HepG2 (cell line): ENCODE measurements at regions not wholly inside any gene's neighbourhood (a gene's known extent, or its start where the extent isn't known, plus 50 kb on each side); places are given as distances from the start of the nearest gene placed in this dataset.

Experiments used
- ARNTL ChIP-seq: sonication (generic); formaldehyde crosslinking; IDR thresholded peaks from 2 replicates; pipeline ENCODE4 v1.4.0; 2020; ENCODE audit warnings: mild to moderate bottlenecking, missing genetic modification reagents
- CTCF ChIP-seq: sonication (generic); formaldehyde crosslinking; IDR thresholded peaks from 2 replicates; pipeline ENCODE4 v1.5.0; 2020; ENCODE audit warnings: mild to moderate bottlenecking, missing genetic modification reagents, moderate library complexity
- MYC ChIP-seq: sonication (generic); formaldehyde crosslinking; IDR thresholded peaks from 2 replicates; pipeline ENCODE4 v1.9.0; 2021; ENCODE audit warnings: missing genetic modification reagents, borderline replicate concordance
- NR2F1 ChIP-seq, 2 experiments: fragments of 450-650 bp in 1 of 2; formaldehyde crosslinking in 1 of 2; IDR thresholded peaks; 2 replicates each; pipeline versions ENCODE4 v1.5.0 to v1.6.1; 2016 to 2020; ENCODE audit warnings: mild to moderate bottlenecking in 1 of 2, missing compliant biosample characterization in 1 of 2, missing genetic modification reagents in 1 of 2, moderate library complexity in 1 of 2
- RAD21 ChIP-seq: fragments of 450-650 bp; formaldehyde crosslinking; IDR thresholded peaks from 2 replicates; pipeline ENCODE4 v1.5.0; 2020; ENCODE audit warnings: mild to moderate bottlenecking
- RARA ChIP-seq: IDR thresholded peaks from 2 replicates; pipeline ENCODE4 v1.6.1; 2016; ENCODE audit warnings: missing genetic modification reagents, missing compliant biosample characterization
- RFX5 ChIP-seq: IDR thresholded peaks from 2 replicates; pipeline ENCODE4 v1.6.1; 2011; ENCODE audit warnings: low read depth, low read length, improper control_type of control experiment
- ZBTB20 ChIP-seq: sonication (generic); formaldehyde crosslinking; IDR thresholded peaks from 2 replicates; pipeline ENCODE4 v1.8.1; 2023; ENCODE audit warnings: missing genetic modification reagents, low read depth, mild to moderate bottlenecking, borderline replicate concordance
- ZBTB33 ChIP-seq: sonication (generic); formaldehyde crosslinking; IDR thresholded peaks from 2 replicates; pipeline ENCODE4 v1.4.0; 2020; ENCODE audit warnings: missing genetic modification reagents
- ZFX ChIP-seq: sonication (generic); formaldehyde crosslinking; IDR thresholded peaks from 2 replicates; pipeline ENCODE4 v1.4.0; 2020; ENCODE audit warnings: mild to moderate bottlenecking, low read depth, missing genetic modification reagents, moderate library complexity
- ZNF30 ChIP-seq: sonication (generic); formaldehyde crosslinking; IDR thresholded peaks from 2 replicates; pipeline ENCODE4 v1.5.0; 2020; ENCODE audit warnings: mild to moderate bottlenecking, missing genetic modification reagents
- ZNF33B ChIP-seq: sonication (generic); formaldehyde crosslinking; IDR thresholded peaks from 2 replicates; pipeline ENCODE4 v1.5.1; 2020; ENCODE audit warnings: mild to moderate bottlenecking, missing genetic modification reagents
- ZNF549 ChIP-seq: sonication (generic); formaldehyde crosslinking; IDR thresholded peaks from 2 replicates; pipeline ENCODE4 v1.5.0; 2020; ENCODE audit warnings: missing genetic modification reagents
- ZSCAN21 ChIP-seq: sonication (generic); formaldehyde crosslinking; IDR thresholded peaks from 2 replicates; pipeline ENCODE4 v1.8.0; 2022; ENCODE audit warnings: mild to moderate bottlenecking, missing genetic modification reagents, moderate library complexity, borderline replicate concordance

- no peak for TF ChIP-seq CTCF (CRISPR knock-in tag)
- TF ChIP-seq ARNTL: no peak
- no peak for TF ChIP-seq ZFX (CRISPR knock-in tag)
- TF ChIP-seq RFX5: no peak
- no peak for TF ChIP-seq ZBTB33 (CRISPR knock-in tag)
- TF ChIP-seq ZSCAN21: no peak
- no peak for TF ChIP-seq ZNF30 (CRISPR knock-in tag)
- no peak for TF ChIP-seq NR2F1 (CRISPR knock-in tag; IDR thresholded peaks at IDR 0.05)
- TF ChIP-seq MYC (CRISPR knock-in tag): no peak
- no peak for TF ChIP-seq ZBTB20 (CRISPR knock-in tag)
- TF ChIP-seq ZNF549 (CRISPR knock-in tag): no peak
- TF ChIP-seq RAD21 (CRISPR knock-in tag): no peak
- no peak for TF ChIP-seq ZNF33B (CRISPR knock-in tag)
- no peak for TF ChIP-seq RARA (CRISPR knock-in tag)
Observed at GRCh38 chr1:38303843-38304242, 257.2 kb upstream of the POU3F1 start.
